Kidney glomerular epithelial cell (primary cell): ENCODE measurements at regions not wholly inside any gene's neighbourhood (a gene's known extent, or its start where the extent isn't known, plus 50 kb on each side); places are given as distances from the start of the nearest gene placed in this dataset.
"Not testable (repeated sequence)": the region's sequence is repeated elsewhere in the genome, so short reads cannot be mapped to it uniquely, and the experiment has no call there.

ENCODE experiments used
- DNase-seq: peaks from one replicate; lab custom pipeline; 2025; lab: John Stamatoyannopoulos, UW

- DNase-seq = no peak
Observed at GRCh38 chr4:13678186-13678924, 50.8 kb upstream of the BOD1L1 start.

GRCh38 chr4:13681570-13681969 lies 54.0 kb upstream of the BOD1L1 start:
- no peak for DNase-seq

GRCh38 chr4:13694256-13694655 lies 66.7 kb upstream of the BOD1L1 start:
- DNase-seq = no peak

GRCh38 chr4:13698296-13698695 lies 70.8 kb upstream of the BOD1L1 start:
- DNase-seq = no peak

- peak; percentile 81 for DNase-seq
Observed at GRCh38 chr4:13700021-13700857, 72.7 kb upstream of the BOD1L1 start.

GRCh38 chr4:13700858-13701140 lies 73.3 kb upstream of the BOD1L1 start:
- not testable (repeated sequence) for DNase-seq

- peak; percentile 75 for DNase-seq
Observed at GRCh38 chr4:13701937-13702446, 74.5 kb upstream of the BOD1L1 start.

GRCh38 chr4:13703096-13703495 lies 75.6 kb upstream of the BOD1L1 start:
- DNase-seq = no peak

GRCh38 chr4:13704035-13704434 lies 76.5 kb upstream of the BOD1L1 start:
- no peak for DNase-seq

- no peak for DNase-seq
Observed at GRCh38 chr4:13704761-13705160, 77.2 kb upstream of the BOD1L1 start.

GRCh38 chr4:13705521-13706041 lies 78.1 kb upstream of the BOD1L1 start:
- peak; percentile 90 for DNase-seq

GRCh38 chr4:13706120-13706519 lies 78.6 kb upstream of the BOD1L1 start:
- no peak for DNase-seq

- peak; percentile 79 for DNase-seq
Observed at GRCh38 chr4:13706716-13707115, 79.2 kb upstream of the BOD1L1 start.

GRCh38 chr4:13710246-13710885 lies 82.8 kb upstream of the BOD1L1 start:
- no peak for DNase-seq

GRCh38 chr4:13711233-13711785 lies 83.8 kb upstream of the BOD1L1 start:
- DNase-seq = no peak

GRCh38 chr4:13721894-13722293 lies 94.4 kb upstream of the BOD1L1 start:
- no peak for DNase-seq

- DNase-seq = no peak
Observed at GRCh38 chr4:13722649-13723048, 95.1 kb upstream of the BOD1L1 start.

GRCh38 chr4:13728761-13729160 lies 101.2 kb upstream of the BOD1L1 start:
- DNase-seq = no peak

GRCh38 chr4:13731019-13731418 lies 103.5 kb upstream of the BOD1L1 start:
- DNase-seq = no peak

GRCh38 chr4:13733817-13734216 lies 106.3 kb upstream of the BOD1L1 start:
- no peak for DNase-seq

- DNase-seq = no peak
Observed at GRCh38 chr4:13750594-13750993, 123.1 kb upstream of the BOD1L1 start.

GRCh38 chr4:13761581-13761980 lies 134.1 kb upstream of the BOD1L1 start:
- DNase-seq = not testable (repeated sequence)
